ENCODE measurements at regions not wholly inside any gene's neighbourhood (a gene's known extent, or its start where the extent isn't known, plus 50 kb on each side); places are given as distances from the start of the nearest gene placed in this dataset.

- no peak for TF ChIP-seq CTCF (IDR thresholded peaks at IDR 0.05; ENCODE audit: control insufficient read depth, insufficient read depth, low read depth, low read length, missing control alignments)
- no peak for DNase-seq (ENCODE audit: low read depth)
- H3K4me3 ChIP-seq (ENCODE audit: control insufficient read depth, low read depth, low read length): no peak overlapping the region
These were observed 350.2 kb downstream of the BUD13 start for GRCh38 chr11:116422556-116422955.

- no peak for TF ChIP-seq CTCF (IDR thresholded peaks at IDR 0.05; ENCODE audit: control insufficient read depth, insufficient read depth, low read depth, low read length, missing control alignments)
- H3K4me3 ChIP-seq (ENCODE audit: control insufficient read depth, low read depth, low read length): no peak overlapping the region
- DNase-seq (ENCODE audit: low read depth): no peak
These were observed 351.1 kb downstream of the BUD13 start for GRCh38 chr11:116421529-116422185.

- no peak overlapping the region for H3K4me3 ChIP-seq (ENCODE audit: control insufficient read depth, low read depth, low read length)
- TF ChIP-seq CTCF (IDR thresholded peaks at IDR 0.05; ENCODE audit: control insufficient read depth, insufficient read depth, low read depth, low read length, missing control alignments): no peak
- no peak for DNase-seq (ENCODE audit: low read depth)
These were observed 351.8 kb downstream of the BUD13 start for GRCh38 chr11:116420770-116421528.

- TF ChIP-seq CTCF (IDR thresholded peaks at IDR 0.05; ENCODE audit: control insufficient read depth, insufficient read depth, low read depth, low read length, missing control alignments): no peak
- no peak overlapping the region for H3K4me3 ChIP-seq (ENCODE audit: control insufficient read depth, low read depth, low read length)
- no peak for DNase-seq (ENCODE audit: low read depth)
These were observed 352.8 kb downstream of the BUD13 start for GRCh38 chr11:116420030-116420429.

GRCh38 chr11:116418388-116419041, 354.3 kb downstream of the BUD13 start:
- DNase-seq (ENCODE audit: low read depth): no peak
- no peak for TF ChIP-seq CTCF (IDR thresholded peaks at IDR 0.05; ENCODE audit: control insufficient read depth, insufficient read depth, low read depth, low read length, missing control alignments)
- no peak overlapping the region for H3K4me3 ChIP-seq (ENCODE audit: control insufficient read depth, low read depth, low read length)

- no peak for TF ChIP-seq CTCF (IDR thresholded peaks at IDR 0.05; ENCODE audit: control insufficient read depth, insufficient read depth, low read depth, low read length, missing control alignments)
These were observed 355.9 kb downstream of the BUD13 start for GRCh38 chr11:116416852-116417251.

More at GRCh38 chr11:116416852-116417251, 355.9 kb downstream of the BUD13 start:
- no peak overlapping the region for H3K4me3 ChIP-seq (ENCODE audit: control insufficient read depth, low read depth, low read length)
- DNase-seq (ENCODE audit: low read depth): no peak

Data from AG09309 (cell line).